ENCODE measurements at regions not wholly inside any gene's neighbourhood (a gene's known extent, or its start where the extent isn't known, plus 50 kb on each side); places are given as distances from the start of the nearest gene placed in this dataset.
A peak's percentile ranks its signal among the peaks of the same experiment; 100 is the strongest.

DNA sequence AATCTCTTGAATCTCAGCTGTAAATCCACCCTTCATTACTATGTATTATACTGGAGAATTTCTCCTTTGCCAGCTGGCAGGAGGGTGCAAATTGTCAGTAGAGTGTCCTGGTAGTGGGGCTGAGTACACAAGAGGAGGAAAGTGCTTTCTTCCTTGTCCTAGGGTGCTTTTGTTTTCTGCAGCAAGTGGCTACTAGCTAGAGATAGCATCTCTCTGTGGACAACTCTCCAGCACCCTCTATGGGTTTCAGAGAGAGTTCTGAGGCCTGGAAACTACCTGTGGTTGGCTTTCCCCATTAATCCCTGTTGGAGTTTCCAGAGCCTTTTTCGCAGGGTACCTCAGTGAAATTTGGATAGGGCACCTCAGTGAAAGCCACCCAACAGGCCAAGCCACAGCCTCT, 422.5 kb upstream of the RGS17 start:
- TF ChIP-seq CTCF (conservative IDR thresholded peaks at IDR 0.05; ENCODE audit: low read length), result peak; percentile 57
- no peak for TF ChIP-seq EZH2phosphoT487 (IDR thresholded peaks at IDR 0.05; ENCODE audit: borderline replicate concordance, low read depth, low read length)
